ENCODE measurements at regions not wholly inside any gene's neighbourhood (a gene's known extent, or its start where the extent isn't known, plus 50 kb on each side); places are given as distances from the start of the nearest gene placed in this dataset.

- Histone ChIP-seq H2AFZ (no peak overlapping the region), H3K4me2 (no peak overlapping the region), H3K4me1 (ENCODE audit: insufficient read depth) (no peaks in the 10 kb centered on the region), H3K27me3 (no peaks in the 10 kb centered on the region), H3K4me3 (no peak overlapping the region), H3K27ac (no peak overlapping the region), H3K79me2 (no peaks in the 10 kb centered on the region), H3K36me3 (replicated peaks; ENCODE audit: insufficient read depth, low read depth) (no peaks in the 10 kb centered on the region), H4K20me1 (ENCODE audit: insufficient read depth, poor library complexity, severe bottlenecking) (no peaks in the 10 kb centered on the region), H3K9me2 (replicated peaks; ENCODE audit: insufficient read depth) (no peaks in the 10 kb centered on the region), H3K9me3 (ENCODE audit: low read depth) (no peaks in the 10 kb centered on the region)
- DNase-seq (ENCODE audit: low spot score), result no peak
- no peak for TF ChIP-seq EZH2 (IDR thresholded peaks at IDR 0.05; ENCODE audit: borderline replicate concordance)
- no peak for TF ChIP-seq CTCF (IDR thresholded peaks at IDR 0.05; ENCODE audit: poor library complexity)
- TF ChIP-seq EZH2phosphoT487 (IDR thresholded peaks at IDR 0.05; ENCODE audit: low read depth, severe bottlenecking, unreplicated experiment), result no peak
These were observed 198.2 kb upstream of the TMC3 start for GRCh38 chr15:81572190-81572589.

GRCh38 chr15:81569286-81570080, 195.5 kb upstream of the TMC3 start:
- Histone ChIP-seq H3K36me3 (replicated peaks; ENCODE audit: insufficient read depth, low read depth) (no peaks in the 10 kb centered on the region), H3K27ac (no peak overlapping the region), H3K4me3 (no peak overlapping the region), H2AFZ (no peak overlapping the region), H4K20me1 (ENCODE audit: insufficient read depth, poor library complexity, severe bottlenecking) (no peaks in the 10 kb centered on the region), H3K4me1 (ENCODE audit: insufficient read depth) (no peaks in the 10 kb centered on the region), H3K9me2 (replicated peaks; ENCODE audit: insufficient read depth) (no peaks in the 10 kb centered on the region), H3K9me3 (ENCODE audit: low read depth) (no peaks in the 10 kb centered on the region), H3K4me2 (no peak overlapping the region), H3K27me3 (no peaks in the 10 kb centered on the region), H3K79me2 (no peaks in the 10 kb centered on the region)
- TF ChIP-seq CTCF (IDR thresholded peaks at IDR 0.05; ENCODE audit: poor library complexity) (no peak), EZH2 (IDR thresholded peaks at IDR 0.05; ENCODE audit: borderline replicate concordance) (no peak), EZH2phosphoT487 (IDR thresholded peaks at IDR 0.05; ENCODE audit: low read depth, severe bottlenecking, unreplicated experiment) (no peak)
- WGBS (ENCODE audit: low lambda C conversion rate, missing lambda C conversion rate), result 85% methylated on average over 4 of the region's 4 CpGs
- no peak for DNase-seq (ENCODE audit: low spot score)

GRCh38 chr15:81567924-81568323, 193.9 kb upstream of the TMC3 start:
- H4K20me1 ChIP-seq (ENCODE audit: insufficient read depth, poor library complexity, severe bottlenecking), result no peaks in the 10 kb centered on the region
- no peak overlapping the region for H3K4me2 ChIP-seq
- no peak overlapping the region for H3K4me3 ChIP-seq
- no peaks in the 10 kb centered on the region for H3K27me3 ChIP-seq
- no peaks in the 10 kb centered on the region for H3K36me3 ChIP-seq (replicated peaks; ENCODE audit: insufficient read depth, low read depth)
- no peak overlapping the region for H3K27ac ChIP-seq
- 81% methylated on average over 4 of the region's 4 CpGs for WGBS (ENCODE audit: low lambda C conversion rate, missing lambda C conversion rate)
- no peak for TF ChIP-seq CTCF (IDR thresholded peaks at IDR 0.05; ENCODE audit: poor library complexity)
- no peak for TF ChIP-seq EZH2 (IDR thresholded peaks at IDR 0.05; ENCODE audit: borderline replicate concordance)
- TF ChIP-seq EZH2phosphoT487 (IDR thresholded peaks at IDR 0.05; ENCODE audit: low read depth, severe bottlenecking, unreplicated experiment), result no peak
- H3K79me2 ChIP-seq, result no peaks in the 10 kb centered on the region
- no peak overlapping the region for H2AFZ ChIP-seq
- no peaks in the 10 kb centered on the region for H3K4me1 ChIP-seq (ENCODE audit: insufficient read depth)
- H3K9me3 ChIP-seq (ENCODE audit: low read depth), result no peaks in the 10 kb centered on the region
- no peak for DNase-seq (ENCODE audit: low spot score)
- no peaks in the 10 kb centered on the region for H3K9me2 ChIP-seq (replicated peaks; ENCODE audit: insufficient read depth)

Data from hepatocyte (in vitro differentiated cells).